ENCODE measurements at regions not wholly inside any gene's neighbourhood (a gene's known extent, or its start where the extent isn't known, plus 50 kb on each side); places are given as distances from the start of the nearest gene placed in this dataset.

- DNase-seq (ENCODE audit: low read depth), result no peak
- TF ChIP-seq CTCF (IDR thresholded peaks at IDR 0.05; ENCODE audit: control insufficient read depth, insufficient read depth, low read depth, low read length, missing control alignments), result no peak
- H3K4me3 ChIP-seq (ENCODE audit: control insufficient read depth, low read depth, low read length), result no peak overlapping the region
Observed at GRCh38 chr4:36556984-36557383, 275.6 kb downstream of the DTHD1 start.

GRCh38 chr4:36568575-36568974 is 287.2 kb downstream of the DTHD1 start:
- H3K4me3 ChIP-seq (ENCODE audit: control insufficient read depth, low read depth, low read length), result no peak overlapping the region
- no peak for TF ChIP-seq CTCF (IDR thresholded peaks at IDR 0.05; ENCODE audit: control insufficient read depth, insufficient read depth, low read depth, low read length, missing control alignments)

GRCh38 chr4:36573441-36573840 is 292.0 kb downstream of the DTHD1 start:
- DNase-seq (ENCODE audit: low read depth), result no peak
- no peak overlapping the region for H3K4me3 ChIP-seq (ENCODE audit: control insufficient read depth, low read depth, low read length)
- no peak for TF ChIP-seq CTCF (IDR thresholded peaks at IDR 0.05; ENCODE audit: control insufficient read depth, insufficient read depth, low read depth, low read length, missing control alignments)

More at GRCh38 chr4:36568575-36568974, 287.2 kb downstream of the DTHD1 start:
- DNase-seq (ENCODE audit: low read depth), result no peak

- no peak for DNase-seq (ENCODE audit: low read depth)
- no peak overlapping the region for H3K4me3 ChIP-seq (ENCODE audit: control insufficient read depth, low read depth, low read length)
- no peak for TF ChIP-seq CTCF (IDR thresholded peaks at IDR 0.05; ENCODE audit: control insufficient read depth, insufficient read depth, low read depth, low read length, missing control alignments)
Observed at GRCh38 chr4:36574816-36575215, 293.4 kb downstream of the DTHD1 start.

- H3K4me3 ChIP-seq (ENCODE audit: control insufficient read depth, low read depth, low read length), result no peak overlapping the region
- TF ChIP-seq CTCF (IDR thresholded peaks at IDR 0.05; ENCODE audit: control insufficient read depth, insufficient read depth, low read depth, low read length, missing control alignments), result no peak
Observed at GRCh38 chr4:36582198-36582597, 300.8 kb downstream of the DTHD1 start.

GRCh38 chr4:36587909-36588472 is 306.6 kb downstream of the DTHD1 start:
- TF ChIP-seq CTCF (IDR thresholded peaks at IDR 0.05; ENCODE audit: control insufficient read depth, insufficient read depth, low read depth, low read length, missing control alignments), result no peak
- H3K4me3 ChIP-seq (ENCODE audit: control insufficient read depth, low read depth, low read length), result no peak overlapping the region
- no peak for DNase-seq (ENCODE audit: low read depth)

More at GRCh38 chr4:36582198-36582597, 300.8 kb downstream of the DTHD1 start:
- DNase-seq (ENCODE audit: low read depth), result no peak

- no peak overlapping the region for H3K4me3 ChIP-seq (ENCODE audit: control insufficient read depth, low read depth, low read length)
- TF ChIP-seq CTCF (IDR thresholded peaks at IDR 0.05; ENCODE audit: control insufficient read depth, insufficient read depth, low read depth, low read length, missing control alignments), result no peak
- DNase-seq (ENCODE audit: low read depth), result no peak
Observed at GRCh38 chr4:36590343-36590742, 308.9 kb downstream of the DTHD1 start.
